ENCODE measurements at regions not wholly inside any gene's neighbourhood (a gene's known extent, or its start where the extent isn't known, plus 50 kb on each side); places are given as distances from the start of the nearest gene placed in this dataset.

GRCh38 chr5:115718927-115719326, 93.1 kb upstream of the TMED7 start:
- TF ChIP-seq CTCF (IDR thresholded peaks at IDR 0.05; ENCODE audit: insufficient read depth, low read length) (no peak), POLR2AphosphoS5 (IDR thresholded peaks at IDR 0.05; ENCODE audit: low read depth) (no peak)
- TF ChIP-seq, protein P1, sequence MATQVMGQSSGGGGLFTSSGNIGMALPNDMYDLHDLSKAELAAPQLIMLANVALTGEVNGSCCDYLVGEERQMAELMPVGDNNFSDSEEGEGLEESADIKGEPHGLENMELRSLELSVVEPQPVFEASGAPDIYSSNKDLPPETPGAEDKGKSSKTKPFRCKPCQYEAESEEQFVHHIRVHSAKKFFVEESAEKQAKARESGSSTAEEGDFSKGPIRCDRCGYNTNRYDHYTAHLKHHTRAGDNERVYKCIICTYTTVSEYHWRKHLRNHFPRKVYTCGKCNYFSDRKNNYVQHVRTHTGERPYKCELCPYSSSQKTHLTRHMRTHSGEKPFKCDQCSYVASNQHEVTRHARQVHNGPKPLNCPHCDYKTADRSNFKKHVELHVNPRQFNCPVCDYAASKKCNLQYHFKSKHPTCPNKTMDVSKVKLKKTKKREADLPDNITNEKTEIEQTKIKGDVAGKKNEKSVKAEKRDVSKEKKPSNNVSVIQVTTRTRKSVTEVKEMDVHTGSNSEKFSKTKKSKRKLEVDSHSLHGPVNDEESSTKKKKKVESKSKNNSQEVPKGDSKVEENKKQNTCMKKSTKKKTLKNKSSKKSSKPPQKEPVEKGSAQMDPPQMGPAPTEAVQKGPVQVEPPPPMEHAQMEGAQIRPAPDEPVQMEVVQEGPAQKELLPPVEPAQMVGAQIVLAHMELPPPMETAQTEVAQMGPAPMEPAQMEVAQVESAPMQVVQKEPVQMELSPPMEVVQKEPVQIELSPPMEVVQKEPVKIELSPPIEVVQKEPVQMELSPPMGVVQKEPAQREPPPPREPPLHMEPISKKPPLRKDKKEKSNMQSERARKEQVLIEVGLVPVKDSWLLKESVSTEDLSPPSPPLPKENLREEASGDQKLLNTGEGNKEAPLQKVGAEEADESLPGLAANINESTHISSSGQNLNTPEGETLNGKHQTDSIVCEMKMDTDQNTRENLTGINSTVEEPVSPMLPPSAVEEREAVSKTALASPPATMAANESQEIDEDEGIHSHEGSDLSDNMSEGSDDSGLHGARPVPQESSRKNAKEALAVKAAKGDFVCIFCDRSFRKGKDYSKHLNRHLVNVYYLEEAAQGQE (IDR thresholded peaks at IDR 0.05; ENCODE audit: insufficient replicate concordance, low read depth) = no peak

All from HL-60 (cell line).